ENCODE measurements at regions not wholly inside any gene's neighbourhood (a gene's known extent, or its start where the extent isn't known, plus 50 kb on each side); places are given as distances from the start of the nearest gene placed in this dataset.

- POLR2A ChIA-PET: no interaction called here
- Histone ChIP-seq H3K4me1 (ENCODE audit: insufficient read depth, low read length) (no peaks in the 10 kb centered on the region), H3K79me2 (ENCODE audit: insufficient read depth, low read length) (no peaks in the 10 kb centered on the region), H4K20me1 (ENCODE audit: insufficient read depth, low read length) (no peaks in the 10 kb centered on the region), H3K36me3 (replicated peaks in 1 of 2; ENCODE audit: control insufficient read depth in 1 of 2, insufficient read depth in 2 of 2, low read length in 2 of 2) (no peaks in the 10 kb centered on the region), H3K9ac (ENCODE audit: insufficient read depth, low read depth, low read length) (no peak overlapping the region), H3K4me2 (ENCODE audit: low read depth, low read length) (no peak overlapping the region), H3K4me3 (replicated peaks in 1 of 3; ENCODE audit: insufficient read depth in 1 of 3, low read depth in 2 of 3, low read length in 3 of 3) (no peak overlapping the region), H3K27me3 (ENCODE audit: control insufficient read depth in 1 of 2, insufficient read depth in 2 of 2, low read length in 2 of 2) (no peaks in the 10 kb centered on the region), H3K9me3 (ENCODE audit: low read length) (no peaks in the 10 kb centered on the region), H3K27ac (ENCODE audit: extremely low read length, insufficient read depth, low read length) (no peak overlapping the region), H2AFZ (ENCODE audit: low read length) (no peak overlapping the region)
- 0% methylated on average over 1 of the region's 1 CpG for WGBS (ENCODE audit: low lambda C conversion rate)
- no TSS peak for BruUV-seq (replicated peaks)
- FAIRE-seq: no peak
- TF ChIP-seq MAFF (IDR thresholded peaks at IDR 0.05; ENCODE audit: low read depth, low read length) (peak; percentile 45; the same call in 1 of the 2 replicates), ARID4A (CRISPR knock-in tag; IDR thresholded peaks at IDR 0.05; ENCODE audit: borderline replicate concordance) (no peak), MAFK (conservative IDR thresholded peaks at IDR 0.05 in 1 of 2, IDR thresholded peaks at IDR 0.05 in 1 of 2; ENCODE audit: low read length in 2 of 2) (peak; percentile 58 to 78), MATR3 (CRISPR knock-in tag; IDR thresholded peaks at IDR 0.05) (no peak), MED1 (CRISPR knock-in tag; IDR thresholded peaks at IDR 0.05) (no peak), ARNT (IDR thresholded peaks at IDR 0.05) (no peak), RCOR2 (CRISPR knock-in tag; IDR thresholded peaks at IDR 0.05) (no peak)
- ATAC-seq: no peak
- in situ Hi-C loops (cut with HindIII; ENCODE audit: extremely low pct_ligation_motif_present, low pct_unique_long_range_greater_than_20kb) (no loop called here), intact Hi-C loops (cut with micrococcal nuclease; ENCODE audit: unreplicated experiment) (no loop called here)
- CTCF ChIA-PET (ENCODE audit: low intra/inter-chr PET ratio, low total read pairs): no interaction called here
- DNase-seq (ENCODE audit: low spot score): no peak
Measured at GRCh38 chr21:18053151-18053550, 191.5 kb upstream of the CHODL start.

Data from HepG2 (cell line).